ENCODE measurements at regions not wholly inside any gene's neighbourhood (a gene's known extent, or its start where the extent isn't known, plus 50 kb on each side); places are given as distances from the start of the nearest gene placed in this dataset.

DNA sequence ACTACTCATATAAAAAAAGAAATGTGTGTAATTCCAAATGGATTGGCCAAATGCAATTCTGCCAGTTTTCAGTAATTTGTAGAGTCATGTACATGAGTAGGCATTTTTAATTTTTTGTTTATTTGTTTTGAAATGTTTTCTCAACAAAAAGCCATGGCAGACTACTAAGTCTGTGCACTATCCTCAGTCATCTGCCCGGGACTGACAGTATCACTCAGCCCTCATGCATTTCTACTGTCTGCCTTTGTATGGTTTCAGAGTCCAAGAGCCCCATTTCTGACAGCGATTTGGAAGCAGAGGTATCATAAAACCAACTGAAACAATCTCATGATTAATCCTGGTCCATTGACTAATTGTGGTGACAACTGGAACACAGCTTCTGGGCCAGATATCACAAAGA is 109.9 kb upstream of the NYAP2 start:
- Histone ChIP-seq H3K27ac (no peak overlapping the region), H3K27me3 (no peaks in the 10 kb centered on the region), H3K4me1 (ENCODE audit: insufficient read depth) (no peaks in the 10 kb centered on the region), H3K9me3 (no peaks in the 10 kb centered on the region), H3K4me3 (no peak overlapping the region), H3K36me3 (no peaks in the 10 kb centered on the region)
- WGBS, 3 donors = 85 to 93% (median 86%) methylated on average over 2 of the region's 2 CpGs
- DNase-seq = no peak
- no peak for TF ChIP-seq EP300 (IDR thresholded peaks at IDR 0.05)
- TF ChIP-seq, protein P1, sequence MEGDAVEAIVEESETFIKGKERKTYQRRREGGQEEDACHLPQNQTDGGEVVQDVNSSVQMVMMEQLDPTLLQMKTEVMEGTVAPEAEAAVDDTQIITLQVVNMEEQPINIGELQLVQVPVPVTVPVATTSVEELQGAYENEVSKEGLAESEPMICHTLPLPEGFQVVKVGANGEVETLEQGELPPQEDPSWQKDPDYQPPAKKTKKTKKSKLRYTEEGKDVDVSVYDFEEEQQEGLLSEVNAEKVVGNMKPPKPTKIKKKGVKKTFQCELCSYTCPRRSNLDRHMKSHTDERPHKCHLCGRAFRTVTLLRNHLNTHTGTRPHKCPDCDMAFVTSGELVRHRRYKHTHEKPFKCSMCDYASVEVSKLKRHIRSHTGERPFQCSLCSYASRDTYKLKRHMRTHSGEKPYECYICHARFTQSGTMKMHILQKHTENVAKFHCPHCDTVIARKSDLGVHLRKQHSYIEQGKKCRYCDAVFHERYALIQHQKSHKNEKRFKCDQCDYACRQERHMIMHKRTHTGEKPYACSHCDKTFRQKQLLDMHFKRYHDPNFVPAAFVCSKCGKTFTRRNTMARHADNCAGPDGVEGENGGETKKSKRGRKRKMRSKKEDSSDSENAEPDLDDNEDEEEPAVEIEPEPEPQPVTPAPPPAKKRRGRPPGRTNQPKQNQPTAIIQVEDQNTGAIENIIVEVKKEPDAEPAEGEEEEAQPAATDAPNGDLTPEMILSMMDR (IDR thresholded peaks at IDR 0.05) = no peak
- no peak for TF ChIP-seq POLR2A (IDR thresholded peaks at IDR 0.05)
- intact Hi-C loops (cut with DNase I) = no loop called here

DNA sequence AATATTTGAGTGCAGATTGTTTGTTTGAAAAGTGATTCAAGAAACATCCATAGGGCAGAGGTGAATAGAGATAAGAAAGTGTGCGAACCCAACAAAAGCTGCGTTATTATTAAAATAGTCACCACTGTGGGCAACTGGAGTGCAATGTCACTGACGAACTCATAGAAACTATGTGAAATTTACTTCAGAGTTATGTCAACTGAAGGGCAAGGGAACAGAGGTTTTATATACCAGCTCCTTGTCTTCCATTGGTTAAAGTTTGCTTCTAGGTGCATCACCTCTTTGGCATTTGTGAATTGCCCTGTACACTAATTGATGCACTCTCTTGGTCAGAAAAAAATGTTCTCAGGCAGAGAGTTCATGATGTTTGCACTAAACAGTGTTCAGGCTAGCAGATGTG is 110.5 kb upstream of the NYAP2 start:
- intact Hi-C loops (cut with DNase I) = no loop called here
- no peaks in the 10 kb centered on the region for H3K36me3 ChIP-seq
- no peak for DNase-seq
- no peak overlapping the region for H3K27ac ChIP-seq
- WGBS, 3 donors = 77 to 84% (median 81%) methylated on average over 3 of the region's 3 CpGs
- TF ChIP-seq EP300 (IDR thresholded peaks at IDR 0.05) (no peak), POLR2A (IDR thresholded peaks at IDR 0.05) (no peak)
- TF ChIP-seq, protein P1 (IDR thresholded peaks at IDR 0.05) = no peak
- no peaks in the 10 kb centered on the region for H3K9me3 ChIP-seq
- H3K4me3 ChIP-seq = no peak overlapping the region
- no peaks in the 10 kb centered on the region for H3K4me1 ChIP-seq (ENCODE audit: insufficient read depth)
- H3K27me3 ChIP-seq = no peaks in the 10 kb centered on the region

DNA sequence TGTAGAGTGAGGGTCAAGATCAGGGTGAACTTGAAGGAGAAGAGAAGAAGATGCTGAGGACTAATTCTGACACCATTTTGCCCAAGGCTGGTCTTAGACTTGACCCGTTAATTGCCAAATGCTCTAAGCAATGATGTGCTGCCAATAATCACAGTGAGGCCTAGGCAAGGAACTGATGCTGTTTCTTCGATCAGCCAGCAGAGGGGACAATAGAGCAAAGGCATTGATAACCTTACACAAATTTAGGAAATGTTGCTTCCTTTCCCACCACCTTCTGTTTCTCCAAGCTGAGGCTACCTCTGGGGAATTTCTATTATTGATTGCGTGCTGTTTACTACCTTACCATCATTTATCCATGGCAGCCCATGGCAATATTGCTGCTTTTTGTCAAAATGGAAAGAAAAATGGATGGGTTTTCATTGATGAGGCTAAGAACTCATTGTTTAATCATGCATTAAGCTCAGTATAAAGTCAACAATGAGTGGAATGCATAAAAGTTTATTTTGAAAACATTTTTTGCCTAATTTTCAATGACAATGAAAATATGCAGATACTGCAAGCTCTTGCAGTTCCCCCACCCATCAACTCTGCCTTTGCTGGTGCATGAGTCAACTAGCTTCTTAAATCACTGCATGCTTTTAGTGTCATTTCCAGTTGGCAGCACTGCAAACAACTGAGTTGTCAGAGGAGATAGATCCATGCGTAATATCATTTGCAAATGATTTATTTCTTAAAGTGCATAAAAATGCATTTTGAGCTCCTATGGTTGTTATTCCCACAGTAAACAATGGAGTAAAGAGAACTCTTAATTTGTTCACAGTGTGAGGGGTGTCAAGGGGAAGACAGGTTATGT is 116.4 kb upstream of the NYAP2 start:
- no peak for TF ChIP-seq EP300 (IDR thresholded peaks at IDR 0.05)
- TF ChIP-seq POLR2A (IDR thresholded peaks at IDR 0.05) = no peak
- TF ChIP-seq, protein P1 (IDR thresholded peaks at IDR 0.05) = no peak
- no peaks in the 10 kb centered on the region for H3K9me3 ChIP-seq
- no peaks in the 10 kb centered on the region for H3K27me3 ChIP-seq
- no peaks in the 10 kb centered on the region for H3K36me3 ChIP-seq
- WGBS, 3 donors = 37 to 39% (median 38%) methylated on average over 4 of the region's 4 CpGs
- DNase-seq = no peak
- no peak overlapping the region for H3K4me3 ChIP-seq
- intact Hi-C loops (cut with DNase I) = no loop called here
- no peaks in the 10 kb centered on the region for H3K4me1 ChIP-seq (ENCODE audit: insufficient read depth)
- no peak overlapping the region for H3K27ac ChIP-seq

DNA sequence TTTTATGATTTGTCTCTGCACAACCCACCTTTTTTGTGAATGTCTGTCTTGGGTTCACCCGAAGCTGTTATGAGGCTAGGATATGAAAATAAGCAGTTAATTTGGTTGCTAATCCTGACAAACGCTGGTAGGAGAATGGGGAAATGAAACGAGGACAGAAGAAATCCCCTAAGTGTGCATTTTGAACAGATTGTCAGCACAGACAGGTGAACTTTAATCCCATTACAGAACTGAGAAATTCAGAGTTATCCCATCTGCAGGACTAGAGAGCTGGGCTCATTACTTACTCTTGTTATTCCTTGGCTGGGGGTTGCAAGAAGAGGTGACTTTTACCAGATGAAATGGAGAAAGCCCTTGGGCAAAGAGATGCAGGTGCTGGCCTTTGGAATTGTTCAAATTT is 123.3 kb upstream of the NYAP2 start:
- no peak for DNase-seq
- Histone ChIP-seq H3K27me3 (no peaks in the 10 kb centered on the region), H3K36me3 (no peaks in the 10 kb centered on the region), H3K4me1 (ENCODE audit: insufficient read depth) (no peaks in the 10 kb centered on the region), H3K4me3 (no peak overlapping the region), H3K27ac (no peak overlapping the region), H3K9me3 (no peaks in the 10 kb centered on the region)
- intact Hi-C loops (cut with DNase I) = no loop called here
- 68 to 80% (median 72%) methylated on average over 3 of the region's 3 CpGs for WGBS, 3 donors
- TF ChIP-seq, protein P1 (IDR thresholded peaks at IDR 0.05) = no peak
- TF ChIP-seq POLR2A (IDR thresholded peaks at IDR 0.05) = no peak

All from ovary (tissue), 7 donors.